ENCODE measurements at regions not wholly inside any gene's neighbourhood (a gene's known extent, or its start where the extent isn't known, plus 50 kb on each side); places are given as distances from the start of the nearest gene placed in this dataset.

DNA sequence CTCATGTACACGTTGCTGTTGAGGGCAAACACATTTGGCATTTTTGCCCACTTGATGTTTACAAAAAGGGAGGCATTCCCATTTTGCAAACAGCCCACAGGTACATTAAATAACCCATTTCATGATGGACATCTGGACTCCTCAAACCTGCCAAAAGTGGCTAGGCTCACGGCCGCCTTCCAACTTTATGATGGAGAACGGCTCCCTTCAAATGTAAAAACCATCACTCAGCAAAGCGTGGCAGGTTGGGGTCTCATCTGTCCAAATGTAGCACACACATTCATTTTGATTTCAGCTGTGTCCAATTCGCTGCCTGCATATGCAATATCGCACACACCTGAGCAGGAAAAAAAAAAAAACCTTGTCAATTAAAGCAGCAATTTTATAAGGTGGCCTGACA lies 417.8 kb downstream of the TMEM114 start:
- TF ChIP-seq CTCF (IDR thresholded peaks at IDR 0.05; ENCODE audit: poor library complexity) (no peak), EZH2phosphoT487 (IDR thresholded peaks at IDR 0.05; ENCODE audit: low read depth, severe bottlenecking, unreplicated experiment) (no peak)
